H1 (cell line): ENCODE measurements at regions not wholly inside any gene's neighbourhood (a gene's known extent, or its start where the extent isn't known, plus 50 kb on each side); places are given as distances from the start of the nearest gene placed in this dataset.

Experiments used
- CTCF ChIA-PET: fragments of 300-600 bp; sonication (Branson Sonifier 250); formaldehyde crosslinking; loops from one replicate; lab custom pipeline; 2021; ENCODE audit not compliant: partially characterized antibody; lab: Charles Lee
- POLR2A ChIA-PET: fragments of 300-600 bp; sonication (Branson Sonifier 250); formaldehyde crosslinking; loops from one replicate; lab custom pipeline; 2021; ENCODE audit warnings: inconsistent platforms; ENCODE audit not compliant: partially characterized antibody; lab: Charles Lee
- DNase-seq, 2 experiments: peaks; one replicate each; pipeline versions ENCODE4 v3.0.0 to v3.0.0-alpha.2; 2010 to 2022; ENCODE audit warnings: low spot score in 2 of 2, low read depth in 1 of 2, mixed read lengths in 1 of 2
- FAIRE-seq: peaks from 2 replicates; lab custom pipeline; 2011; peaks lifted over from hg19 to GRCh38; lab: Jason Lieb, UNC
- H2AFZ ChIP-seq: 2 replicates; pipeline ENCODE4 v1.8.1; 2012; ENCODE audit warnings: low read length, inconsistent platforms
- H2AK5ac ChIP-seq: 2 replicates; pipeline ENCODE4 v1.6.1; 2013; ENCODE audit warnings: low read depth, low read length
- H2BK120ac ChIP-seq: replicated peaks from 2 replicates; pipeline ENCODE3; 2013; ENCODE audit warnings: low read depth, low read length, inconsistent platforms
- H2BK12ac ChIP-seq: 2 replicates; pipeline ENCODE4 v1.6.1; 2013; ENCODE audit warnings: low read depth, low read length
- H2BK15ac ChIP-seq: 2 replicates; pipeline ENCODE4 v1.6.1; 2013; ENCODE audit warnings: low read length
- H2BK20ac ChIP-seq: 2 replicates; pipeline ENCODE4 v1.6.1; 2013; ENCODE audit warnings: low read length
- H2BK5ac ChIP-seq: 2 replicates; pipeline ENCODE4 v1.6.1; 2013; ENCODE audit warnings: low read depth, low read length
- H3K14ac ChIP-seq: 2 replicates; pipeline ENCODE4 v1.6.1; 2013; ENCODE audit warnings: inconsistent platforms; ENCODE audit not compliant: insufficient read length
- H3K18ac ChIP-seq: 2 replicates; pipeline ENCODE4 v1.6.1; 2013; ENCODE audit warnings: low read length; ENCODE audit errors: extremely low read depth
- H3K23ac ChIP-seq: 2 replicates; pipeline ENCODE4 v1.6.1; 2013; ENCODE audit warnings: inconsistent platforms; ENCODE audit not compliant: insufficient read length
- H3K23me2 ChIP-seq: 2 replicates; pipeline ENCODE4 v1.6.1; 2013; ENCODE audit warnings: low read depth, low read length
- H3K27ac ChIP-seq: 2 replicates; pipeline ENCODE4 v1.6.1; 2011; ENCODE audit warnings: low read depth, low read length, inconsistent platforms
- H3K27me3 ChIP-seq, 4 experiments: replicated peaks in 1 of 4; 1 replicate in 1 of 4; 2 replicates in 3 of 4; pipeline versions ENCODE4 v1.6.1 to v1.8.1; 2011 to 2013; ENCODE audit warnings: low read length in 3 of 4, mild to moderate bottlenecking in 3 of 4, inconsistent platforms in 2 of 4, mixed read lengths in 2 of 4, moderate library complexity in 1 of 4; ENCODE audit not compliant: control insufficient read depth in 3 of 4, insufficient read depth in 3 of 4; ENCODE audit errors: extremely low read depth in 1 of 4
- H3K36me3 ChIP-seq, 4 experiments: 2 replicates each; pipeline versions ENCODE4 v1.6.1 to v1.8.1; 2011 to 2013; ENCODE audit warnings: mild to moderate bottlenecking in 4 of 4, low read length in 3 of 4, moderate library complexity in 2 of 4, control low read depth in 1 of 4, inconsistent platforms in 1 of 4; ENCODE audit not compliant: insufficient read depth in 4 of 4, control insufficient read depth in 2 of 4
- H3K4ac ChIP-seq: replicated peaks from 2 replicates; pipeline ENCODE3; 2013; ENCODE audit warnings: low read length, low read depth, mixed read lengths, inconsistent platforms; ENCODE audit not compliant: insufficient read length
- H3K4me1 ChIP-seq, 4 experiments: replicated peaks in 1 of 4; 1 replicate in 1 of 4; 2 replicates in 3 of 4; pipeline versions ENCODE4 v1.6.1 to v1.8.1; 2011 to 2013; ENCODE audit warnings: low read length in 3 of 4, inconsistent platforms in 2 of 4, mixed read lengths in 1 of 4; ENCODE audit not compliant: insufficient read depth in 4 of 4, control insufficient read depth in 3 of 4
- H3K4me2 ChIP-seq, 2 experiments: 2 replicates each; pipeline versions ENCODE4 v1.6.1 to v1.8.1; 2011 to 2013; ENCODE audit warnings: low read depth in 2 of 2, low read length in 2 of 2, control low read depth in 1 of 2, inconsistent platforms in 1 of 2, mild to moderate bottlenecking in 1 of 2; ENCODE audit not compliant: insufficient read depth in 1 of 2
- H3K4me3 ChIP-seq, 4 experiments: fragments of 200-600, 300-600 bp in 1 of 4; sonication (generic), shearing (Covaris generic), sonication (Bioruptor Twin) in 1 of 4; 2 replicates each; pipeline versions ENCODE4 v1.5.1 to v1.8.1; 2011 to 2016; ENCODE audit warnings: low read length in 4 of 4, low read depth in 3 of 4, control low read depth in 2 of 4, inconsistent platforms in 2 of 4, mild to moderate bottlenecking in 2 of 4, mixed read lengths in 1 of 4, moderate library complexity in 1 of 4; ENCODE audit not compliant: insufficient read depth in 2 of 4; ENCODE audit errors: extremely low read depth in 1 of 4
- H3K56ac ChIP-seq: replicated peaks from 2 replicates; pipeline ENCODE3; 2013; ENCODE audit warnings: low read depth, mild to moderate bottlenecking, mixed read lengths, low read length, inconsistent platforms; ENCODE audit not compliant: insufficient read length
- H3K79me1 ChIP-seq: 2 replicates; pipeline ENCODE4 v1.6.1; 2013; ENCODE audit warnings: low read depth, low read length, control low read depth
- H3K79me2 ChIP-seq, 2 experiments: 2 replicates each; pipeline versions ENCODE4 v1.6.1 to v1.8.1; 2012 to 2013; ENCODE audit warnings: low read length in 2 of 2, mild to moderate bottlenecking in 2 of 2, inconsistent platforms in 1 of 2; ENCODE audit not compliant: insufficient read depth in 2 of 2, control insufficient read depth in 1 of 2
- H3K9ac ChIP-seq, 4 experiments: replicated peaks in 1 of 4; 1 replicate in 1 of 4; 2 replicates in 3 of 4; pipeline versions ENCODE4 v1.6.1 to v1.8.1; 2011 to 2013; ENCODE audit warnings: low read depth in 3 of 4, low read length in 3 of 4, control low read depth in 2 of 4, mild to moderate bottlenecking in 2 of 4, moderate library complexity in 2 of 4, inconsistent platforms in 1 of 4; ENCODE audit errors: extremely low read depth in 1 of 4
- H3K9me3 ChIP-seq, 2 experiments: 2 replicates each; pipeline versions ENCODE4 v1.6.1 to v1.8.1; 2012 to 2013; ENCODE audit warnings: mild to moderate bottlenecking in 2 of 2, moderate library complexity in 2 of 2, control low read depth in 1 of 2, inconsistent platforms in 1 of 2, low read depth in 1 of 2, low read length in 1 of 2, mixed read lengths in 1 of 2; ENCODE audit not compliant: insufficient read depth in 2 of 2
- H4K20me1 ChIP-seq, 2 experiments: replicated peaks in 1 of 2; 2 replicates each; pipeline versions ENCODE3 to v1.8.1; 2011 to 2013; ENCODE audit warnings: inconsistent platforms in 2 of 2, low read length in 2 of 2, mild to moderate bottlenecking in 1 of 2; ENCODE audit not compliant: insufficient read depth in 2 of 2, control insufficient read depth in 1 of 2
- H4K5ac ChIP-seq: 2 replicates; pipeline ENCODE4 v1.6.1; 2013; ENCODE audit warnings: low read length, low read depth, mixed read lengths, inconsistent platforms; ENCODE audit not compliant: insufficient read length
- H4K8ac ChIP-seq: 2 replicates; pipeline ENCODE4 v1.8.0; 2013; ENCODE audit warnings: mild to moderate bottlenecking, moderate library complexity, low read length, inconsistent platforms; ENCODE audit not compliant: insufficient read depth; ENCODE audit errors: extremely low read depth
- H4K91ac ChIP-seq: replicated peaks from 2 replicates; pipeline ENCODE3; 2013; ENCODE audit warnings: low read length, mixed read lengths, inconsistent platforms; ENCODE audit not compliant: insufficient read length
- ASH2L ChIP-seq: fragments of 200-600, 300-600 bp; sonication (generic); IDR thresholded peaks from one replicate; pipeline ENCODE4 v1.7.1; 2017; ENCODE audit warnings: low read length
- BACH1 ChIP-seq: IDR thresholded peaks from 2 replicates; pipeline ENCODE4 v1.6.1; 2012; ENCODE audit warnings: low read length, improper control_type of control experiment
- BCL11A ChIP-seq, 2 experiments: IDR thresholded peaks; one replicate each; pipeline ENCODE4 v1.6.1; 2011; ENCODE audit warnings: low read depth in 2 of 2, low read length in 2 of 2, mild to moderate bottlenecking in 2 of 2
- GTF2F1 ChIP-seq: IDR thresholded peaks from 2 replicates; pipeline ENCODE4 v1.6.1; 2012; ENCODE audit warnings: low read depth, low read length, improper control_type of control experiment, borderline replicate concordance
- HDAC6 ChIP-seq: IDR thresholded peaks from one replicate; pipeline ENCODE4 v1.7.1; 2012; ENCODE audit warnings: low read depth, mild to moderate bottlenecking, inconsistent platforms, low read length, moderate library complexity
- PHF8 ChIP-seq: fragments of 200-600 bp; sonication (generic); conservative IDR thresholded peaks from 2 replicates; pipeline ENCODE4 v1.7.1; 2012; ENCODE audit warnings: low read depth, mild to moderate bottlenecking, inconsistent platforms, low read length, moderate library complexity
- SAP30 ChIP-seq: fragments of 300-600 bp; sonication (generic); IDR thresholded peaks from 2 replicates; pipeline ENCODE4 v1.7.1; 2012; ENCODE audit warnings: low read length, moderate library complexity, mild to moderate bottlenecking, inconsistent platforms; ENCODE audit not compliant: insufficient read depth, insufficient replicate concordance
- SIRT6 ChIP-seq: IDR thresholded peaks from one replicate; pipeline ENCODE4 v1.7.1; 2012; ENCODE audit warnings: low read length, inconsistent platforms
- SP2 ChIP-seq: IDR thresholded peaks from 2 replicates; pipeline ENCODE4 v1.6.1; 2012; ENCODE audit warnings: mild to moderate bottlenecking, low read length, inconsistent platforms
- TAF1 ChIP-seq: IDR thresholded peaks from 2 replicates; pipeline ENCODE4 v1.6.1; 2011; ENCODE audit warnings: mild to moderate bottlenecking, low read depth, low read length
- TAF7 ChIP-seq: optimal IDR thresholded peaks from 2 replicates; pipeline ENCODE3; 2011; ENCODE audit warnings: low read depth, mild to moderate bottlenecking, inconsistent platforms, low read length, moderate library complexity, borderline replicate concordance
- WGBS, 2 experiments: shearing (Covaris generic) in 1 of 2; methylation state at CpG; one replicate each; pipeline versions ENCODE4 v1.1.6 to v1.1.7; 2013 to 2015; ENCODE audit warnings: low lambda C conversion rate in 2 of 2, mixed read lengths in 2 of 2, inconsistent platforms in 1 of 2, low coverage in 1 of 2, missing lambda C conversion rate in 1 of 2; ENCODE audit not compliant: insufficient replicate concordance in 2 of 2, insufficient coverage in 1 of 2, insufficient read length in 1 of 2; ENCODE audit errors: extremely low coverage in 1 of 2, missing lambda C conversion rate in 1 of 2; 5-methylcytosine and 5-hydroxymethylcytosine counted together

DNA sequence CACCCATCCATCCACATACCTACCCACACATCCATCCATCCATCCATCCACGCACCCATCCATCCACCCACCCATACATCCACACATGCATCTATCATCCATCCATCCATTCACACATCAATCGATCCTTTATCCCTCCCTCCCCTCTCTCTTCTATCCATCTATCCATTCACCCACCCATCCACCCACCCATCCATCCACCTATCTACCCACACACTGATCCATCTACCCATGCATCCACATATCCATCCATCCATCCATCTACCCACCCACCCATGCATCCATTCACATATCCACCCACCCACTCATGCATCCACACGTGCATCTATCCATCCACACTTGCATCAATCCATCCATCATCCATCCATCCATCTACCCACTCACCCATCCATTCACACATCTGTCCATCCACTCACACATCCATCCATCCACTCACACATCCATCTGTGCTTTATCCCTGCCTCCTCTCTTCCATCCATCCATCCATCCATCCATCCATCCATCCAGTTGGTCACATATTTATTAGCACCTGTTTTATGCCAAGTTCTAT, 366.1 kb downstream of the CTTN start:
- no peaks in the 10 kb centered on the region for H3K27me3 ChIP-seq
- TF ChIP-seq BACH1 (no peak), TAF7 (no peak), ASH2L (no peak), GTF2F1 (no peak), BCL11A (IDR thresholded peaks at IDR 0.05; ENCODE audit: low read depth in 2 of 2, low read length in 2 of 2) (no peak), SP2 (no peak), HDAC6 (no peak), PHF8 (no peak), SAP30 (no peak), TAF1 (no peak), SIRT6 (no peak)
- no peak overlapping the region for H3K4me2 ChIP-seq
- no peak overlapping the region for H2BK12ac ChIP-seq
- H3K79me2 ChIP-seq: no peaks in the 10 kb centered on the region
- no peak overlapping the region for H4K5ac ChIP-seq
- H3K14ac ChIP-seq: no peak overlapping the region
- no peak overlapping the region for H3K23ac ChIP-seq
- POLR2A ChIA-PET: no interaction called here
- H2BK5ac ChIP-seq: no peak overlapping the region
- no peak overlapping the region for H4K91ac ChIP-seq
- H3K23me2 ChIP-seq: peaks cover 10% of the 10 kb centered on the region; the same call in 1 of the 2 replicates
- H2AFZ ChIP-seq: no peak overlapping the region
- no peak overlapping the region for H3K18ac ChIP-seq
- 79 to 100% methylated on average over 1 to 3 of the region's 3 CpGs for WGBS, 2 experiments
- no peak overlapping the region for H3K9ac ChIP-seq
- DNase-seq (no peak), FAIRE-seq (no peak)
- no peak overlapping the region for H3K27ac ChIP-seq
- peaks cover 4% of the 10 kb centered on the region in 2 experiments for H4K20me1 ChIP-seq
- no peak overlapping the region for H2AK5ac ChIP-seq
- H3K4me3 ChIP-seq: no peak overlapping the region
- no peaks in the 10 kb centered on the region for H3K79me1 ChIP-seq
- no peak overlapping the region for H2BK20ac ChIP-seq
- H3K9me3 ChIP-seq: peaks cover 0 to 5% of the 10 kb centered on the region in 2 experiments; a peak in 2 of 4 replicates
- H3K36me3 ChIP-seq: no peaks in the 10 kb centered on the region
- H2BK15ac ChIP-seq: no peak overlapping the region
- no peak overlapping the region for H3K4ac ChIP-seq
- no peak overlapping the region for H4K8ac ChIP-seq
- CTCF ChIA-PET: no interaction called here
- H2BK120ac ChIP-seq: no peak overlapping the region
- peak overlapping the region; percentile 78 for H3K56ac ChIP-seq
- peaks cover 0 to 3% (median 1%) of the 10 kb centered on the region in 4 experiments; a peak in 2 of 7 replicates for H3K4me1 ChIP-seq
